ENCODE measurements at regions not wholly inside any gene's neighbourhood (a gene's known extent, or its start where the extent isn't known, plus 50 kb on each side); places are given as distances from the start of the nearest gene placed in this dataset.

DNA sequence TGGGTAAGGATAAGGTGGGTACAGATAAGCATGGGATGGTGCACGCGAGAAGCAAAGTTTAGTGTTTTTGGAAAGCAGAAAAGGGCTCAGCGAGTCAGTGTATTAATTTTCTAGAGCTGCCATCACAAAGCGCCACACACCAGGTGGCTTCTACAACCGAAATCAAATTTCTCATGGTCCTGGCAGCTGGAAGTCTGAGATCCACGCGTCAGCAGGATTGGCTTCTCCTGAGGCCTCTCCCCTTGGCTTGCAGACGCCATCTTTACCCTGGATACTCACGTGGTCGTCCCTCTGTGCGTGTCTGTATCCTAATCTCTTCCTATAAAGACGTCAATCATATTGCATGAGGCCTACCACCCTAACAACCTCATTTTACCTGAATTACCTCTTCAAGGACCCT lies 51.5 kb upstream of the USP29 start:
- TF ChIP-seq CTCF (IDR thresholded peaks at IDR 0.05), result no peak
- FAIRE-seq, result no peak
- intact Hi-C loops (cut with DNase I), result no loop called here
- no peaks in the 10 kb centered on the region for H3K36me3 ChIP-seq
- no peak overlapping the region for H3K27ac ChIP-seq
- no peak for ATAC-seq
- 63 to 70% methylated on average over 12 of the region's 12 CpGs for WGBS, 2 donors
- H3K4me1 ChIP-seq, result no peaks in the 10 kb centered on the region
- no peaks in the 10 kb centered on the region for H3K9me3 ChIP-seq
- no peak overlapping the region for H3K4me3 ChIP-seq
- H3K27me3 ChIP-seq, result no peaks in the 10 kb centered on the region
- no peak for DNase-seq

- H3K27me3 ChIP-seq, result no peaks in the 10 kb centered on the region
- ATAC-seq (peak in 1 of 4 donors; percentile 39), DNase-seq (no peak), FAIRE-seq (no peak)
- H3K27ac ChIP-seq, result no peak overlapping the region
- H3K9me3 ChIP-seq, result no peaks in the 10 kb centered on the region
- H3K36me3 ChIP-seq, result no peaks in the 10 kb centered on the region
- no peaks in the 10 kb centered on the region for H3K4me1 ChIP-seq
- TF ChIP-seq CTCF (IDR thresholded peaks at IDR 0.05), result no peak
- intact Hi-C loops (cut with DNase I), result no loop called here
- WGBS, 2 donors, result 24 to 26% methylated on average over 24 of the region's 24 CpGs
- H3K4me3 ChIP-seq, result no peak overlapping the region
Measured at GRCh38 chr19:57068921-57069697, 50.7 kb upstream of the USP29 start.

Measured in pancreas (tissue), 10 donors.